Putamen (tissue), 1 donor: ENCODE measurements at regions not wholly inside any gene's neighbourhood (a gene's known extent, or its start where the extent isn't known, plus 50 kb on each side); places are given as distances from the start of the nearest gene placed in this dataset.
"Not testable (repeated sequence)": the region's sequence is repeated elsewhere in the genome, so short reads cannot be mapped to it uniquely, and the experiment has no call there.

Experiments used
- DNase-seq: peaks from one replicate; pipeline ENCODE4 v3.0.0-alpha.2; 2016; ENCODE audit warnings: low spot score

DNA sequence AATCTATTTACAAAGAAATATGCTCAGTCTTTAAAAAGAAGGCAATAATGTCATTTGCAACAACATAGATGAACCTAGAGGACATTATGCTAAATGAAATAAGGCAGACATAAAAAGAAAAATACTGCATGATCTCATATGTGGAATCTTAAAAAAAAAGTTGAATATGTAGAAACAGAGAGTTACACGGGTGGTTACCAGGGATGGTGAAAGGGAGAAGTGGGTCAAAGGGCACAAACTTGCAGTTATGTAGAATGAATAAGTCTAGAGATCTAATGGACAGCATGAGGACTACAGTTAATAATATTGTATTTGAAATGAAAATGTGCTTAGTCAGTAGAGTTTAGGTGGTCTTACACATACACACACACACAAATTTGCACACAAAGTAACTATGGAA lies 88.2 kb upstream of the CCDC71L start:
- DNase-seq = no peak

- DNase-seq = no peak
Observed at GRCh38 chr7:106750773-106751172, 89.8 kb upstream of the CCDC71L start.

DNA sequence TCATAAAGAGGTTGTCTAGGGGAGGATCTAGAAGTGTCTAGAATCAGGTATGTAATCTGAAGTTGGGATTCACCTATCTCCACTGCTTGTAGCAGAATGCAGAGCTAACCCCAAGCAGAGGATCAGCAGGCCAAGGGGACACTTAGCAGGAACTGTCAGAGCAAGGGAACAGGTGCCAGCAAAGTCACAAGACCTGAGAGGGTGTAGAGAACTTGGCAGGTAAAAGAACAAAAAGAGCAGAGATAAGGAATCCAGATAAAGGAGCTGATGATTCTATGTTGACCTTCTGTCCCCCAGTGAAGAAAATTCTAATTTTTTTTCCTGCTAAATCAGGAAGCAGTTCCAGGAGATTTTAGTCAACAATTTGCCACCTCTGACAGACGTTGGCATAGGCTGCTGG lies 91.4 kb upstream of the CCDC71L start:
- no peak for DNase-seq

DNA sequence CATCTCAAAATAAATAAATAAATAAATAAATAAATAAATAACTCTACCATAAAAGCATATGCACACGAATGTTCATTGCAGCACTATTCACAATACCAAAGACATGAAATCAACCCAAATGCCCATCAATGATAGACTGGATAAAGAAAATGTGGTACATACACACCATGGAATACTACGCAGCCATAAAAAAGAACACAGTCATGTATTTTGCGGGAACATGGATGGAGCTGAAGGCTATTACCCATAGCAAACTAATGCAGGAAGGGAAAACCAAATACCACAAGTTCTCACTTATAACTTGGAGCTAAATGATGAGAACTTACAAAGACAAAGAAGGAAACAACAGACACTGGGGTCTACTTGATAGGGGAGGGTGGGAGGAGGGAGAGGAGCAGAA lies 94.1 kb upstream of the CCDC71L start:
- not testable (repeated sequence) for DNase-seq

GRCh38 chr7:106755641-106756040 lies 94.7 kb upstream of the CCDC71L start:
- no peak for DNase-seq

DNA sequence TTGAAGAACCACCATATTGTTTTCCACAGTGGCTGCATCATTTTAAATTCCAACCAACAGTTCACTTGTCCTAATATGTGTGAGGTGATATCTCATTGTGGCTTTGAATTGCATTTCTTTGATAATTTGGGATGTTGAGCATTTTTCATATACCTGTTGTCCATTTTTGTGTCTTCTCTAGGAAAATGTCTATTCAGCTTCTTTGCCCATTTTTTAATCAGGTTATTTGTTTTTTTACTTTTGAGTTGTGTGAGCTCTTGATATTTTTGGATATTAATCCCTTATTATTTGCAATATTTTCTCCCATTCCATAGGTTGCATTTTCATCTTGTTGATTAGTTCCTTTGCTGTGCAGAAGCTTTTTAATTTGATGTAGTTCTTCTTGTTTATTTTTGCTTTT lies 95.1 kb upstream of the CCDC71L start:
- DNase-seq = no peak

DNA sequence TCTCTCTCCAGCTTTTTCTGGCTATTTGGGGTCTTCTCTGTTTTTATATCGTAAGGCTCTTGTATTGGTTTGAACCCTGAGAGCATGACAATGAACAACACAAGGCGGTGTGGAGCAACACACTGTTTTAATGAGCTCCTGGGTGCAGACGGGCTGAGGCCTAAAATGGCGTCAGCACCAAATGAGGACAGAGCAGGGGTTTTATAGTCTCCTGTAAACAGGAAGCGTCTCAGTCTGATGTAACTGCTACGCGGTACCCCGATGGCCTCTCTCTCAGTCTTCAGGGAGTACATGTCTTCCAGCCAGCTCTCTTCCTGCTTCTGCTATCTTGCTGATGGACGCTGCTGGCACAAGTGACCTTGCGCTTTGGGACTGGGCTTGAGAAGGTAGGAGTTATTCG lies 95.9 kb upstream of the CCDC71L start:
- DNase-seq = no peak

DNA sequence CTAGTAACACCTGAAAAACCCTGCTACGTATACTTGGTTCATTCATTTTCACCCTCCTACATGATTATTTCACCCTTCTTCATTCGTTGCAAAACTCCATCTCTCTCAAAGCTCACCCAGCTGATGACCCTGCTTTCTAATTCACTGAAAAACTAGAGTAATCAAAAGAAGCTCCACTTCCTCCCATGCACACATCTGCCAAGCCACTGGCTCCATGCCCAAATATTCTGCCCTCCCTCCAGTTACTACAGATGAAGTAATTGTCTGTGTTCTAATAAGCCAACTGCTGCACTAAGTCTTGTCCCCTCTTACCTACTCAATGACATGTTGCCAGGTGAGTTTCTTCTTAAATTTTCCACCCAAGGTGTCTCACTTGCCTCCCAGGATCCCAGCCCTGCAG lies 96.9 kb upstream of the CCDC71L start:
- no peak for DNase-seq

DNA sequence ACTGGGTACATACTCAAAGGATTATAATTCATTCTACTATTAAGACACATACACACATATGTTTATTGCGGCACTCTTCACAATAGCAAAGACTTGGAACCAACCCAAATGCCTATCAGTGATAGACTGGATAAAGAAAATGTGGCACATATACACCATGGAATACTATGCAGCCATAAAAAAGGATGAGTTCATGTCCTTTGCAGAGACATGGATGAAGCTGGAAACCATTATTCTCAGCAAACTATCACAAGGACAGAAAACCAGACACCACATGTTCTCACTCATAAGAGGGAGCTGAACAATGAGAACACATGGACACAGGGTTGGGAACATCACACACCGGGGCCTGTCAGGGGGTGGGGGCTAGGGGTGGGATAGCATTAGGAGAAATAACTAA lies 101.9 kb upstream of the CCDC71L start:
- not testable (repeated sequence) for DNase-seq

GRCh38 chr7:106763717-106764116 lies 101.4 kb upstream of the PIK3CG start:
- DNase-seq = no peak

GRCh38 chr7:106765727-106766355 lies 99.2 kb upstream of the PIK3CG start:
- no peak for DNase-seq

- DNase-seq = no peak
Observed at GRCh38 chr7:106766551-106766950, 98.5 kb upstream of the PIK3CG start.

DNA sequence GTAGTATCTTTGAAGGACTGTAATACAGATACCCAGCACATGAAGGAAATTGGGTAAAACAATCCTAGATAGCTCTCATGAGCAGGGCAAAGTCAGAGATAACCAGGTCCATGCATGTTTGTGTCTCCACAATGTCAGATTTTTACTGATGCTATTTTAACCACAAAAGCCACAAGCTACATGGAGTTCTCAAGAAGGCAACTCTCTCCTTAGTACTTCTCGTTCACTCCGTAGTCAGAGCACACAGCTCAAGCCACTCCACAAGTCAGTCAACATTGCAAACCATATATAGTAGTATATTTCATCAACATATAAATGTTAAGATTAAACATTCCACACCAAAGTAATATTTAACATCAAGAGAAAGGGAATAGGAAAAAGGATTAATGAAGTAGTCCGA lies 98.0 kb upstream of the PIK3CG start:
- DNase-seq = no peak

GRCh38 chr7:106767498-106768323 lies 97.4 kb upstream of the PIK3CG start:
- no peak for DNase-seq

- DNase-seq = no peak
Observed at GRCh38 chr7:106768324-106768751, 96.7 kb upstream of the PIK3CG start.

- no peak for DNase-seq
Observed at GRCh38 chr7:106770191-106770590, 94.9 kb upstream of the PIK3CG start.

DNA sequence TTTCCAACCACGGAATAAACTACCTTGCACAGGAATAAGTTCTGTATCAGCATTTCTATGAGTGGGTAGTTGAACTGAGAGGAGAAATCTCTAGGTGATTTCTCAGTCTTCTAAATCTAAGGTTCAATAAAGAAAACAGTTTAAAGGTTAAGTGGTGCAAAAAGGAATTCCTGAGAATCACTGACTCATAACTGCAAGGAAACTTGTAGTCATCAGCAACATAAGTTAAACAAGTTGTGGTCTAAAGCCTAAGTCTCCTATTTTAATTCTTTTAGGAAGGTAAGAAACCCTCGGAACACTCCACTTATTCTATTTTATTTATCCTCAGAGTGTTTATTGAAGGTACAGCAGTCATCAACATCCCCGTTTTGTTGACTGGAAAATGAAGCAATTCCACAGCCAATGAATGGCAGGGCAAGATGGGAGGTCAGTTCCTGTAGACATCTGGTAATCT lies 92.4 kb upstream of the PIK3CG start:
- DNase-seq = no peak

GRCh38 chr7:106773228-106773627 lies 91.9 kb upstream of the PIK3CG start:
- DNase-seq = no peak

DNA sequence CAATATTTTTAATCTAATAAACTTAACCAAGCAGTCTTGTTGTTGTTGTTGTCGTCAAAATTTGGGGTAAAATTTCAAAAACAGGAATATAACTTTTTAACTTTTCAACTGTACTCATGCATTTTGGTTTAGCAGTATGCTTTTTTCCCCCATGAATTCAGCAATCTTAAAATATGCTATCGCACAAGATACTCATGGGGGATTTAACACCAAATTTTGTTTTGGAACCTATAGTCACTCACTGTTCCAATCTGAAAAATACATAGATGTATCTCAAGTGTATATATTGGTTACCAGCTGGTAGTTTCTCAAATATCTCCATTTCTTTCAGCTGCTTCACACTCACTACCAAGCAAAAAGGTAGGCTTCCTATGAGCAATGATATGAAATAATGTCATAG lies 91.4 kb upstream of the PIK3CG start:
- no peak for DNase-seq

GRCh38 chr7:106774213-106774767 lies 90.8 kb upstream of the PIK3CG start:
- DNase-seq = no peak

DNA sequence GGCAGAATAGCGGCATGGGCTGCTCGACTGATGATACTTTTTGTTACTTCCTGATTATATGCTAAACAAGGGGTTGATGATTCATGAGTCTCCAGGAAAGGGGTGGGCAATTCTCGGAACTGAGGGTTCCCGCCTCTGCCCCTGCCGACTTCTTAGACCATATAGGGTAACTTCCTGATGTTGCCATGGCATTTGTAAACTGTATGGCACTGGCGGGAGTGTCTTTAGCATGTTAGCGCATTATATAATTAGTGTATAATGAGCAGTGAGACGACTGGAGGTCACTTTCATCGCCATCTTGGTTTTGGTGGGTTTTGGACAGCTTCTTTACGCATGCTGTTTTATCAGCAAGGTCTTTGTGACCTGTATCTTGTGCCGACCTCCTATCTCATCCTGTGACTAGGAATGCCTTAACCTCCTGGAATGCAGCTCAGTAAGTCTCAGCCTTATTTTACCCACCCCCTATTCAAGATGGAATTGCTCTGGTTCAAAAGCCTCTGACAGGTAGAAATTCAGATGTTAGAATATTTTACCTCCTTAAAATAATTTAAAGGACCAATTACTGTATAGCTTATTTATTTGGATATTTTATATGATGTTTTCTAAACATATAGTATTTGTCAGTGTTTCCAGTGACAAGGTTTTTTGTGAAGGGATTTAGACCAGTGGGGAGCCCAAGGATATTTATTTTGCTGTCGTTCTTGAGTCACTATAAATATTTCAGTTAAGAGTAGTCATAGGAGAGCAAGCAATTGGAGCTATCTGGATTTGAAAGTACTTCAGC lies 90.1 kb upstream of the PIK3CG start:
- no peak for DNase-seq

DNA sequence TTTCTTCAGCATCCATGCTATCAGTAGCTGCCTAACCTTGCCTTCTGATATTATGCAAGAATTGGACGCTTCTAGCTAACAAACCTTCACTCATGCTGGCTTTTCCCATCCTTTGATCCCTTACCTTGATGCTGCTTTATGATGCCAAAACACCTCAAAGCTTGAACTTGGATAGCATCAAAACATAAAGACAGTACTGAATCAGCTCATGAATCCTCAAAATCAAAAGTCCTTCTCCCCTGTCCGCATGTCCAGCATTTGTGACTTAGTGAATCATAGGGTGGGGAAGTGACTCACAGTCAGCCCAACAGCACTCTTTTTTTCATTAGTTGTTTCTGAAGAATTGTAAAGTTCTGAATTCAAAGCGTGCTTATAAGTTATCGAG lies 89.5 kb upstream of the PIK3CG start:
- DNase-seq = no peak
